BJ (cell line): ENCODE measurements at regions not wholly inside any gene's neighbourhood (a gene's known extent, or its start where the extent isn't known, plus 50 kb on each side); places are given as distances from the start of the nearest gene placed in this dataset.
A peak's percentile ranks its signal among the peaks of the same experiment; 100 is the strongest.

Source experiments
- CTCF ChIA-PET: fragments of 350-600 bp; formaldehyde crosslinking; extraction: SDS; loops from one replicate; lab custom pipeline; 2021; ENCODE audit warnings: antibody characterized with exemption, inconsistent platforms; lab: Yijun Ruan, JAX
- POLR2A ChIA-PET: fragments of 300-600 bp; sonication (Branson Sonifier 250); formaldehyde crosslinking; extraction: SDS; loops from one replicate; lab custom pipeline; 2021; ENCODE audit warnings: antibody characterized with exemption; lab: Charles Lee
- DNase-seq: peaks from one replicate; pipeline ENCODE4 v3.0.0-alpha.2; 2011; ENCODE audit warnings: low read depth
- H3K27me3 ChIP-seq: 2 replicates; pipeline ENCODE4 v1.6.0; 2011; ENCODE audit warnings: low read length; ENCODE audit not compliant: control insufficient read depth, insufficient read depth
- H3K36me3 ChIP-seq: 2 replicates; pipeline ENCODE4 v1.5.1; 2011; ENCODE audit warnings: low read length; ENCODE audit not compliant: control insufficient read depth, insufficient read depth
- H3K4me3 ChIP-seq: 2 replicates; pipeline ENCODE4 v1.5.1; 2011; ENCODE audit warnings: low read depth, mild to moderate bottlenecking, control low read depth, low read length
- TF ChIP-seq, protein P1 (sequence below): IDR thresholded peaks from 2 replicates; pipeline ENCODE4 v1.5.1; 2011; ENCODE audit warnings: low read depth, mild to moderate bottlenecking, control low read depth, inconsistent platforms, low read length, moderate library complexity; ENCODE audit not compliant: insufficient read depth

DNA sequence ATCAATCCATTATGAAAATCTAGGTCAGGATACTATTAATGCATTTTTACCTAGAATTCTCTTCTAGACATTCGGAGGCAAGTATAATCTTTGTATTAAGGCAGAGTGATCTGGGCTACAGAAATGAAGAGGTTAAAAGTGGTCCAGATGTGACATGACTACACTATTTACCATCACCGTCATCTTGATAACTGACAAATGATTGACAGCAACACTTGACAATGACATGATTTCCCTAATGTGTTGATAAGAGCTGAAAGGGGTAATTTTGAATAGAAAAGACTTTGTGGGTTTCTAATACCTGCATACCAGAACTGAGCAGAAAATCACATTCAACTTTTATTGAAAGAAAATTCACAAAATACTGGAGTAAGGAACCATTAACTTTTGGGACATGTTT lies 718.9 kb upstream of the MAP3K7 start:
- CTCF ChIA-PET = interaction anchor here (0.6 kb wide), 1 partner anchor 1195 kb away, joined by 3 read pairs; no protein-coding TSS in a partner anchor
- DNase-seq = no peak
- Histone ChIP-seq H3K4me3 (no peak overlapping the region), H3K27me3 (no peaks in the 10 kb centered on the region), H3K36me3 (no peaks in the 10 kb centered on the region)
- TF ChIP-seq, protein P1, sequence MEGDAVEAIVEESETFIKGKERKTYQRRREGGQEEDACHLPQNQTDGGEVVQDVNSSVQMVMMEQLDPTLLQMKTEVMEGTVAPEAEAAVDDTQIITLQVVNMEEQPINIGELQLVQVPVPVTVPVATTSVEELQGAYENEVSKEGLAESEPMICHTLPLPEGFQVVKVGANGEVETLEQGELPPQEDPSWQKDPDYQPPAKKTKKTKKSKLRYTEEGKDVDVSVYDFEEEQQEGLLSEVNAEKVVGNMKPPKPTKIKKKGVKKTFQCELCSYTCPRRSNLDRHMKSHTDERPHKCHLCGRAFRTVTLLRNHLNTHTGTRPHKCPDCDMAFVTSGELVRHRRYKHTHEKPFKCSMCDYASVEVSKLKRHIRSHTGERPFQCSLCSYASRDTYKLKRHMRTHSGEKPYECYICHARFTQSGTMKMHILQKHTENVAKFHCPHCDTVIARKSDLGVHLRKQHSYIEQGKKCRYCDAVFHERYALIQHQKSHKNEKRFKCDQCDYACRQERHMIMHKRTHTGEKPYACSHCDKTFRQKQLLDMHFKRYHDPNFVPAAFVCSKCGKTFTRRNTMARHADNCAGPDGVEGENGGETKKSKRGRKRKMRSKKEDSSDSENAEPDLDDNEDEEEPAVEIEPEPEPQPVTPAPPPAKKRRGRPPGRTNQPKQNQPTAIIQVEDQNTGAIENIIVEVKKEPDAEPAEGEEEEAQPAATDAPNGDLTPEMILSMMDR = no peak
- POLR2A ChIA-PET = no interaction called here

DNA sequence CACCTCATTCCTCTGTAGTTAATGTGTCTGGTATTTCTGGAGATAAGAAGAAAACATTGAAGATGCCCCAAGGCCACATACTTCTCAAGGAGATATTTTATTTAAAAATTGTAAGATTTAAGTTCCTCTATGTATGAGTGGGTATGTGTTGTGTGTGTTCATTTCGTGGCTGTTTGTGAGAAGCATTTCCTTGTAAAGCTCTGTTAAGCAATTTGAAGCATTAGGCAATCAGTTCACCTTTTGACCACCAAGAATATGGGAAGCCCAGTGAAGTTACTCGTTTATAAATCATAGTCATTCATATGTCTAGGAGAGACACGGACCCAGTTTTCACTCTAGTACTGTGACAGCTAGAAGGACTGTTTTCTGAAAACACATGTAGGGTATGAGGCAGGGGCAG lies 717.6 kb upstream of the MAP3K7 start:
- Histone ChIP-seq H3K4me3 (no peak overlapping the region), H3K27me3 (no peaks in the 10 kb centered on the region), H3K36me3 (no peaks in the 10 kb centered on the region)
- CTCF ChIA-PET = no interaction called here
- POLR2A ChIA-PET = no interaction called here
- TF ChIP-seq, protein P1 = no peak
- no peak for DNase-seq

DNA sequence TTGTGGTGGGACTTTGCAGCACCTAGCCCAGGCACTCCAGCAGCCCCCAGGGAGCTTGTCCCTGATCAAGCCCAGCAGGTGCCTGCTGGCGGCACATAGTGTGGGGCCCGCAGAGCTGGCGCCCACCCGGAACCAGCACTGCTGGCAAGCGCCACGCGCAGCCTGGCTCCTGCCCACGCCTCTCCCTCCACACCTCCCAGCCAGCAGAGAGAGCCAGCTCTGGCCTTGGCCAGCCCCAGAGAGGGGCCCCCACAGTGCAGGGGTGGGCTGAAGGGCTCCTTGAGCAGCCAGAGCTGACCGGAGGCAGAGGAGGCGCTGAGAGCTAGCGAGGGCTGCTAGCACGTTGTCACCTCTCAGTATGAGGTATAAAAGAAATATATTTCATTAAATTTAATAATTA lies 716.5 kb upstream of the MAP3K7 start:
- CTCF ChIA-PET = no interaction called here
- Histone ChIP-seq H3K27me3 (no peaks in the 10 kb centered on the region), H3K4me3 (no peak overlapping the region), H3K36me3 (no peaks in the 10 kb centered on the region)
- POLR2A ChIA-PET = no interaction called here
- TF ChIP-seq, protein P1 = no peak
- DNase-seq = no peak

DNA sequence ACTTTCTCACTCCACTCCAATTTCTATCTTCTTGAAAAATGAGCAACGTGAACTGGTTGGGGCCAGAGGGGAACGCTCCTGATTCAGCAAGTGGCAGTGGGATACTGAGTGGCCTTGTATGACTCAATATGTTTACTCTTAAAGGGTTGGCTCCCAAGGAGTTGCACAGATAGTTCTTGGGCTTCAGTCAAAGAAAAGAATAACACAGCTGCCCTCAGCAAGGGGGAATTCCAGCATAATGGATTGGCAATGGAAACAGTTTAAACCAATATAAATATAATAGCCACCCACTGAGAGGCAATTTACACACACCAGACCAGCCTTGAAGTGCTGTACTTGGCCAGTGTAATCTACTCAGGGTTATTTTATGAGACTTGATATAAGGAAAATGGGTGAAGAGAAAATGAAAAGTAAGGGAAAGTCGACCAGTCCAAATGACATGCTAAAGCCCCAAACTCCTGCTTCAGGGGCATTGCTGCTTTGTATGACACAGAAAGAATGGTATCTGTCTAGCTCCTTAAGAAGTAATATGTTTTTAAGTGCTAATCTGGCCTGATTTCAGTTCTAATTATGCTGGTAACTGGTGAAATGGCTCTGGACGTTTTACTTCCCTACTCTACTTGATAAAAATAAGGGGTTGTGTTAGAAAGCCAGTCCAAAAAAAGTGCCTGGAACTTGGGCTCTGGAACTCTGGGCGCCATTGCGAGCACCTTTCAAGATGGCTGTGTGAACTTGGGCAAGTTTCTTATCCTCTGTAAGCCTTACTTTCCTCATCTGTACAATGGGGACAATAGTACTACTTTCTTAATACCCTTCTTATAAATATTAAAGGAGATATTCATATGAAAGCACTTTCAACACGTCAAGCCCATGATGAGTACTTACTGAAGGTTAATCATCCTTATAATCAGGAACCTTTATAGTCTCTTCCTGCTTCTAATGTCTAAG lies 712.9 kb upstream of the MAP3K7 start:
- no peak overlapping the region for H3K4me3 ChIP-seq
- H3K36me3 ChIP-seq = no peaks in the 10 kb centered on the region
- ChIA-PET CTCF (no interaction called here), POLR2A (no interaction called here)
- peak; percentile 0 for DNase-seq
- no peaks in the 10 kb centered on the region for H3K27me3 ChIP-seq
- TF ChIP-seq, protein P1 = no peak

DNA sequence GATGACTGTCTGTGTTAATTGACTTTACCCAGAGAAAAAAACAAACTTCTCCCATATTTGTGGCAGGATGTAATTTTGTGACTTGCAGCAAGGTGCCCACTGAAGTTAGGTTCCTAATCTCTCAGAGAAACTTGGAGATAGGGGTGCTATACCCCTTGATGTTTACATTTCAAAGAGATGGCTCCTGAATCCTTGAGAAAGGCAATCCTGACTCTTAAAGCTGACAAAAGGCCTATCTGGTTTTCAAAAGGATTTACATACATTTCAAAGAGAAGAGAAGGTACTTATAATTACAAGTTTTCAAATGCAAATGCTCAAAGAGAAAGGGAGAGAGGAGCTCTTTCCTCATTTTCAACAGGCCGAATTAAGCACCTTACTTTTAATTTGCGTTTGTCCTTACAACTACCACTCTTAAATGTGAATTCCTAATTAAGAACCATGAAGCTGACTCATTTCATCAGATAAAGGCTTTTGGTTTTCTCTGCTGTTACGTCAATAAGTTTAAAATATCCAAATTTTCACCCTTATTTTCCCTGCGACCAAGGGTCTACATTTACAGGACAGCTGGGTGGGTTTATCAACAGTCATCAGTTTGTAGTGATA lies 711.8 kb upstream of the MAP3K7 start:
- CTCF ChIA-PET = no interaction called here
- POLR2A ChIA-PET = no interaction called here
- Histone ChIP-seq H3K4me3 (no peak overlapping the region), H3K27me3 (no peaks in the 10 kb centered on the region), H3K36me3 (no peaks in the 10 kb centered on the region)
- no peak for DNase-seq
- TF ChIP-seq, protein P1 = no peak
